HEK293 (cell line): ENCODE measurements at regions not wholly inside any gene's neighbourhood (a gene's known extent, or its start where the extent isn't known, plus 50 kb on each side); places are given as distances from the start of the nearest gene placed in this dataset.

Source experiments
- REPIN1 ChIP-seq: fragments of 450-650 bp; formaldehyde crosslinking; IDR thresholded peaks from 2 replicates; pipeline ENCODE4 v1.5.1; 2017; ENCODE audit warnings: missing biosample characterization, missing genetic modification characterization, low read depth
- ZNF791 ChIP-seq: fragments of 450-650 bp; formaldehyde crosslinking; IDR thresholded peaks from 2 replicates; pipeline ENCODE4 v1.5.1; 2016; ENCODE audit warnings: missing biosample characterization, missing genetic modification characterization

DNA sequence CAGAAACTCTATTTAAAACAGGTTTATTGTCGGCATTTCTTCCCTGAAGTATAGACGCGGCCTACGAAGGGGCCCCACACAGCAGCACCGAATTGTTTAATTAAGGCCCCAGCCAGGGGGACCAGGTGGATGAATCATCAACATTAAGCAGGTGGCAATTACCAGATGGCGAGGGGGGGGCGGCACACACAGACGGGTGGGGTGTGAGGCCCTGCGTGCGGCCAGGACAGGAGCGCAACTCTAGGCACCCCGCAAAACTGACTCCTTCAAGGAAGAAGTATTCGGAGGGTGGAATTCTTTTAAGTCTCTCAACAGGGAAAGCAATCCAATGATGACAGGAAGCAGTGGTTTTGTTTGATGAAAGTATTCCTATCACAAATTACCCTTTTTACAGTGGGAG is 830.4 kb downstream of the GALR1 start:
- no peak for TF ChIP-seq REPIN1 (tag by site-specific recombination)
- TF ChIP-seq ZNF791, result no peak
